Chondrocyte (in vitro differentiated cells): ENCODE measurements at regions not wholly inside any gene's neighbourhood (a gene's known extent, or its start where the extent isn't known, plus 50 kb on each side); places are given as distances from the start of the nearest gene placed in this dataset.

ENCODE experiments used
- DNase-seq: peaks from one replicate; pipeline ENCODE4 v3.0.0; 2021; ENCODE audit warnings: mixed read lengths, low spot score
- H3K27ac Mint-ChIP-seq: one replicate; pipeline ENCODE4 v1.8.0; 2021; ENCODE audit warnings: mild to moderate bottlenecking, moderate library complexity, mixed read lengths; ENCODE audit not compliant: unreplicated experiment
- H3K27me3 Mint-ChIP-seq: 2 replicates; pipeline ENCODE4 v1.8.0; 2021; ENCODE audit warnings: low read depth, mixed read lengths
- H3K36me3 Mint-ChIP-seq: 2 replicates; pipeline ENCODE4 v1.8.0; 2021; ENCODE audit warnings: low read depth, mixed read lengths
- H3K4me1 Mint-ChIP-seq: 2 replicates; pipeline ENCODE4 v1.8.0; 2021; ENCODE audit warnings: low read depth, mild to moderate bottlenecking, mixed read lengths
- H3K4me3 Mint-ChIP-seq: one replicate; pipeline ENCODE4 v1.8.0; 2021; ENCODE audit warnings: mild to moderate bottlenecking, moderate library complexity, mixed read lengths; ENCODE audit not compliant: unreplicated experiment
- H3K9me3 Mint-ChIP-seq: 2 replicates; pipeline ENCODE4 v1.8.0; 2021; ENCODE audit warnings: low read depth, mixed read lengths
- TF ChIP-seq, protein P1 (sequence below): fragments of 200-600 bp; sonication (generic); IDR thresholded peaks from 2 replicates; pipeline ENCODE4 v1.5.0; 2021; ENCODE audit warnings: antibody characterized with exemption, mild to moderate bottlenecking, moderate library complexity

DNA sequence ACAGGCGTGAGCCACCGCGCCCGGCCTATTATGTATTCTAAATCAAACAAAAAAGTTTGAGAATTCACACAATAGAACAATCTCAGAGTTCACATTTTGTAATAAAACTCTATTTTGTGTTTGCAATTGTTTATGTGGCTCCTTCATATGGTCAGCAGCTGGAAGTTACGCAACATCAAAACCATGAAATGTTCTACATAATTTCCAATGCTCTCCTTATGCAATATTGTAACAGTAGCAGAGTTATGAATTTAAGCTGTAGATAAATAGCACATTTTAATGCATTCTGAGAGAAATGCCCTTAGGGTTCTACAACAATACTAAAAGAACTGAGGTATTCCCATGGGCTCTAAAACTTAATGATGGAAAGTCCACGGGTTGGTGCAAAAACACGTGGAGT is 62.3 kb upstream of the COL11A1 start:
- TF ChIP-seq, protein P1, sequence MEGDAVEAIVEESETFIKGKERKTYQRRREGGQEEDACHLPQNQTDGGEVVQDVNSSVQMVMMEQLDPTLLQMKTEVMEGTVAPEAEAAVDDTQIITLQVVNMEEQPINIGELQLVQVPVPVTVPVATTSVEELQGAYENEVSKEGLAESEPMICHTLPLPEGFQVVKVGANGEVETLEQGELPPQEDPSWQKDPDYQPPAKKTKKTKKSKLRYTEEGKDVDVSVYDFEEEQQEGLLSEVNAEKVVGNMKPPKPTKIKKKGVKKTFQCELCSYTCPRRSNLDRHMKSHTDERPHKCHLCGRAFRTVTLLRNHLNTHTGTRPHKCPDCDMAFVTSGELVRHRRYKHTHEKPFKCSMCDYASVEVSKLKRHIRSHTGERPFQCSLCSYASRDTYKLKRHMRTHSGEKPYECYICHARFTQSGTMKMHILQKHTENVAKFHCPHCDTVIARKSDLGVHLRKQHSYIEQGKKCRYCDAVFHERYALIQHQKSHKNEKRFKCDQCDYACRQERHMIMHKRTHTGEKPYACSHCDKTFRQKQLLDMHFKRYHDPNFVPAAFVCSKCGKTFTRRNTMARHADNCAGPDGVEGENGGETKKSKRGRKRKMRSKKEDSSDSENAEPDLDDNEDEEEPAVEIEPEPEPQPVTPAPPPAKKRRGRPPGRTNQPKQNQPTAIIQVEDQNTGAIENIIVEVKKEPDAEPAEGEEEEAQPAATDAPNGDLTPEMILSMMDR = no peak
- no peaks in the 10 kb centered on the region for H3K27me3 Mint-ChIP-seq
- no peak for DNase-seq
- H3K9me3 Mint-ChIP-seq = peaks cover 11% of the 10 kb centered on the region
- no peak overlapping the region for H3K27ac Mint-ChIP-seq
- no peak overlapping the region for H3K4me3 Mint-ChIP-seq
- peaks cover 7% of the 10 kb centered on the region for H3K36me3 Mint-ChIP-seq
- peaks cover 7% of the 10 kb centered on the region for H3K4me1 Mint-ChIP-seq

DNA sequence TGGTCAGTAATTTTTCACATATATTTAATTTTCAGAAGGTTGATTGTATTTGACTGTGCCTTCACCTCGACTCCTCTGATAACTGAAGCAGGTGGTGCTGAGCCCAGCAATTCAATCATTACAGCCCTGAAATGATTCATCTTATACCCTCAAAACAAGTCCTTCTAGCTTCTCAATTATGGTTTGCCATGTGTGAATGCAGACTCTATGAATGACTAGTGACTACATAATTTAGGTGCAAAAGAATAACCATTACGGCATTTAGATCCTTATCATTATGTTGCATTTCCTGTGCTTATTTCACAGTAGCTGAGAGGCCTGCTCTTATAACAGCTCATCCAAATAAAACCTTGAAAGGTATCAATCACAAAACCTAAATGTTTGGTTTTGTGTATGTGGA is 54.0 kb upstream of the COL11A1 start:
- Mint-ChIP-seq H3K27ac (no peak overlapping the region), H3K27me3 (no peaks in the 10 kb centered on the region), H3K36me3 (peaks cover 9% of the 10 kb centered on the region), H3K4me1 (peaks cover 7% of the 10 kb centered on the region), H3K9me3 (peaks cover 14% of the 10 kb centered on the region), H3K4me3 (no peak overlapping the region)
- TF ChIP-seq, protein P1 = no peak
- DNase-seq = no peak

DNA sequence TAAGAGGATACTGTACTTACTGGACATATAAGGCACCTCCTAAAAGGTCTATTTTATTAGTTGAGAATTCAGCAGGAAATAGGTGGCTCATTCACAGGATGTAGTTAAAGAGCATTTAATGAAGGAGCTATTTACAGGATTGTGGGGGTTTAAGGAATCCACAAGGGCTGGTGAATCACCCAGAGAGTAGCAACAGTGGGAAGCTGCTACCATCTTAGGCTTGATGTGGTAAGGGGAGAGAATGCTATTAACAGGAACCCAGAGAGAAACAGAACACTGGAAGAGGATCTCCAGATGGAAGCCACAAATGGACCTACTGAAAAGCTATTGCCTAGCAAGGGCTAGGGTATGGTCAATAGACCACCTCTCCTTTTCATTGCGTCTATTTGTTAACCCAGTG is 52.0 kb upstream of the COL11A1 start:
- peaks cover 11% of the 10 kb centered on the region for H3K4me1 Mint-ChIP-seq
- TF ChIP-seq, protein P1 = no peak
- no peak for DNase-seq
- peaks cover 1% of the 10 kb centered on the region for H3K36me3 Mint-ChIP-seq
- H3K9me3 Mint-ChIP-seq = peaks cover 2% of the 10 kb centered on the region
- no peak overlapping the region for H3K4me3 Mint-ChIP-seq
- H3K27me3 Mint-ChIP-seq = no peaks in the 10 kb centered on the region
- no peak overlapping the region for H3K27ac Mint-ChIP-seq
